NCI-H187 treated with DMSO at 0.1 percent for 48 hours (cell line): ENCODE measurements at regions not wholly inside any gene's neighbourhood (a gene's known extent, or its start where the extent isn't known, plus 50 kb on each side); places are given as distances from the start of the nearest gene placed in this dataset.

Experiments
- DNase-seq: peaks from one replicate; lab custom pipeline; 2025; lab: John Stamatoyannopoulos, UW

DNA sequence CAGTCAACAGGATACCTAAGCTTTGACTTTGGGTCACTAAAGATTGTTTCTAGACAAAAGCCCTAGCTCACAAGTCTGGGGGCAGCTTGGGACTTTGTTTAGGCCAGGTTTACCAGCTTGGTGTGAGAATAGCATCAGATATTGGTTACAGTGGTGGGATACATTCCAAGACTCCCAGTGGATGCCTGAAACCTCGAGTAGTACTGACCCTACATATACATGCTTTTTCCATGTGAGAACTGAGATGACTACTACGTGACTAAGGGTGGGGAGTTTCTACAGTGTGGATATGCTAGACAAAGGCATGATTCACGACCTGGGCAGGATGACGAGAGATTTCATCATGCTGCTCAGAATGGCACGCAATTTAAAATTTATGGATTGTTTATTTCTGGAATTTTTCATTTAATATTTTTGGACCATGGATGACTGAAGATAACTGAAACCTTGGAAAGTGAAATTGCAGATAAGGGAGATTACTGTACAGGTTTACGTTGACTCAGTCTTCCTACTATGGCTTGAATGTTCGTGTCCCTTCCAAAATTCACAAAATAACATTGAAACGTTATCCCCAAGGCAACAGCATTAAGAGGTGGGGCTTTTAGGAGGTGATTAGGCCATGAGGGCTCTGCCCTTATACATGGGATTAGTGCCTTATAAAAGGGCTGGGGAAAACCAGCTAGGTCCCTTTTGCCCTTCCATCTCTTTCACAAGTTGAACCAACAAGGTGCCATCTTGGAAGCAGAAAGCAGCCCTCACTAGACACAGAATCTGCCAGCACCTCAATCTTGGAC is 50.2 kb upstream of the CTAGE1 start:
- DNase-seq = no peak

DNA sequence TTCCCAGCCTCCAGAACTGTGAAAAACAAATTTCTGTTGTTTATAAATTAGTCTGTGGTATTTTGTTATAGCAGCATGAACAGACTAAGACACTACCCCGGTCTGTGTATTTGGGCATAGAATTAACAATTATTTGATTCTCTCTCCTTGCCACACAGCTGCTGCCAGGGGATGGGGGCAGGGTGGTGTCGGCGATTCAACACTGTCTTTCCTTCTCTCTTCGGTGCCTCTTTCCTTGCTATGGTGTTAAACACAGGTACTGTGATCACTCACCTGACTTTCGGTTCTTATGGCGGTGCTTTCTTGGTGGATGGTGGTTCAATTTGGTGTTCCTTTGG is 50.8 kb upstream of the CTAGE1 start:
- DNase-seq = no peak

DNA sequence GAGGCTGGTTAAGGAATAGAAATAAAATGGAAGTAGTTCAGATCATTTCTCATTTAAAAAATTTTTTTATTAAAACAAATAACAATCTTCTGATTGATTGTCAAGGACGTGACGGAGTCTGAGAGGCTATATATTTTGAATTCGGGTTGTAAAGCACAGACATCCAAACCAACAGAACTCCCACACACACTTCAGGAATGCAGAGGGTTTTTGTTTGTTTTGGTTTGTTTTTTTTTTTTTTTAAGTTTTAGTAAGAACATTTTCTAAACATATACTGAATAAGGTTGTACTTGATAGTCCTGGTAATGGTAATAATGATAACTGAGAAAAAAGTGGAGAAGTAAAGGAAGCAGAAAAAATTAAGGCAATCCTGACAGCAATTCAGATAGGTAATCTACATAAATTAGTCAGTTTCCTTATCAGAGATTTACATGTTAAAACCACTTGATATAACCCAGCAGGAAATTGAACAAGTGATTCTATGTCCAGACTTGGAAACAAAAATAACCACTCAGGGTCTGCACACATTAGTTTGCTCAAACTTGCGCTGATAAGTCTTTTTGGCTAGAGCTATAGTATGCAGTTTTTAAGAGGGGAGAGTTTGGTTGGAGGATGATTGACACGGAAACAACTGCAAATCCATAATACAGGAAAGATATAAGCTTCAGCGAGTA is 51.5 kb upstream of the CTAGE1 start:
- DNase-seq = no peak

DNA sequence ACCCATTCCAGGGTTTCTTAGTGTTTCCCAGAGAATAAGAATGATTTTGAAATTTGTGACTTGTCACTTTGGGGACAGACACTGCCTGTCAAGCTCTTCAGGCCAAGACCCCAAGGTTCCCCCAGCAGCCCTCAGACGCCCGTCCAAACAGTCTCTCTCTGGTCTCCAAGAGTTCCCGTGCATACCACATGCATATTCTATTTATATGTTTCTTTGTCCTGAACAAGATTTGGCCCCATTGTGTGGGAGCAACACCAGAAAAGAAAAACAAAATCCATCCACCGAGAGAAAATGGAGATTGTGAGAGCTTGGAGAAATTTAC is 52.2 kb upstream of the CTAGE1 start:
- DNase-seq = no peak

DNA sequence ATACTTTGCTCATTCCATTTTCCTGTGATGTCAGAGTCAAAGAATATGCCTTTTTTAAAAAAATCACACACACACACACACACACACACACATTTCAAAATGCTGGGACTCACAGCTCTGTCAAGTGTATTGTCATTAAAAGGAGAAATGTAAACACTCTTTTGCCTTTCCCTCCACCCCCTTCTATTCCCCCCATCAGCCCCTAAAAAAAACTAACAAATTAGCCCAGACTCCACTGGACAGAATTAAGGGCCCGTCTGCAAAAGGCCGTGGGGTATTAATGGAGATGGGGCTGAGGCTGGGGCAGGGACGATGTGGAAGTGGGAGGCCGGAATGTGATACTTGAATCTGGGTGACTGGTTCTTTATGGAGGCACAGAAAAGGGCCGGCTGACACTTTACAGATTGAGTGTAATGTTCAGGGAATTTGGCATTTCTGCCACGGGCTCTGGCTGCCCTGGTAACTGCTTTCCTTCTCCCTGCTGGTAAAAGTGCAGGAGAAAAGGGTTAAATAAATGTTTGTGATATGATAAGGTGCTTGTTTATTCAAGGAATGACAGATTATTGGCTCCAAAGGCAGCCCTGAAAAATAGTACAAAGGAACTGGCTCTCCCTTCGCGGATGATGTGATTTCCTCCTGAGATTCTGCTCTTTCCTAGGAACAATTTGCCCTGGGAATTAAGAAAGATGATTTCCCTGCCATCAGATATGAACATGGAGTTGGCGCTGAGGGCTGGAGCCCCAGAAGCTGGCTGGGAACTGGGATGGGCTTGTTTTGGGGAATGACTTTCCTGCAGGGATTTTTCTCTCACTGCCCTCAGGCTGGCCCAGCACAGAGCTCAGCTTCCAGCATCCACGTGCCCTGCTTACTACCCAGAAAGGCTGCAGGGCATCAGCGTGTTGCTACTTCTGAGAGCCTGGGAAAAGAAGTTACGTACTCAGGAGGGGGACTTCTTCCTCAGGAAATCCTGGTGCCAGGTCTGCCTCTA is 52.8 kb upstream of the CTAGE1 start:
- DNase-seq = no peak

DNA sequence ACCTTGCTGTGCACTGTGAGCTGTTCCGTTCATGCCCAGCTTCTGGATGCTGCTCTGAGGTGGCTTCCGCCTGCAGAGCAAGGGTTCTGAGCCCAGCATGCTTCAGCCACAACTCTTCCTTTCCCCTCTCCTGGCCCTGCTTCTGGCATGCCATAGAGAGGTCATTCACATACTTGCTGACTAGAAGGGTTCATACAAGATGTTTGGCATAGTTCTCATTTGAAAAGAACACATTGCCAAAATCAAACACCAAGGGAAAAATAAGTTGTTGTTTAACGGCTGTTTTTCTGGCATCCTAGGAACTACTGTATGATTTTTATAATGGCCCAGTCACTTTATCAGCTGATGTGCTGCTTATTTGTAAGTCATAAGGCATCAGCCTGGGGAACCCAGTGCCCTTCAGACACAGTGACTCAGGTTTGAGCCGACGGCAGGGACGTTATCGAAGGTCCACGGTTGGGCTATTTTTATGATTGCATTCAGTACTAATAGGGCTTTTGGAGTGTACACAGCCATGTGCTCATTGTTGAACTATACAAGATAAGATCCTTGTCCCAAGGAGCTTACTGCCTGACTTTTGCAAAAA is 53.9 kb upstream of the CTAGE1 start:
- no peak for DNase-seq

DNA sequence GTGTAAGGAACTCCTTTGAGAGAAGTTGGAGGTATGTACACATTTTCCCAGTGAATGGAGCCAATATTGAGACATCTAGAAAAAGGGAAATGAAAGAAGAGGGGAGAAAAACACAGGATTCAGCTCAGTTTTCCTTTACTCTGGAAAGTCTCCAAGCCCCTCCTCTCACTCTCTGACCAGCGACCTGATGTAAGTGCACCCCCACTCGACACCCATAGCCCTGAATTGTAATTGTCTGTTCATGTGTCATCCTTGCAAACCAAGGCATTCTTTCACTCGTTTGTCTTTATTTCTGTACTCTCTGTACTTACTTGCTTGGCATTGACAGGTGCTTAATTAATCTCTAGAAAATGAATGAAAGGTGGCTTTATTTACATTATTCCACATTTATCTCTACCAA is 55.7 kb upstream of the CTAGE1 start:
- DNase-seq = no peak

DNA sequence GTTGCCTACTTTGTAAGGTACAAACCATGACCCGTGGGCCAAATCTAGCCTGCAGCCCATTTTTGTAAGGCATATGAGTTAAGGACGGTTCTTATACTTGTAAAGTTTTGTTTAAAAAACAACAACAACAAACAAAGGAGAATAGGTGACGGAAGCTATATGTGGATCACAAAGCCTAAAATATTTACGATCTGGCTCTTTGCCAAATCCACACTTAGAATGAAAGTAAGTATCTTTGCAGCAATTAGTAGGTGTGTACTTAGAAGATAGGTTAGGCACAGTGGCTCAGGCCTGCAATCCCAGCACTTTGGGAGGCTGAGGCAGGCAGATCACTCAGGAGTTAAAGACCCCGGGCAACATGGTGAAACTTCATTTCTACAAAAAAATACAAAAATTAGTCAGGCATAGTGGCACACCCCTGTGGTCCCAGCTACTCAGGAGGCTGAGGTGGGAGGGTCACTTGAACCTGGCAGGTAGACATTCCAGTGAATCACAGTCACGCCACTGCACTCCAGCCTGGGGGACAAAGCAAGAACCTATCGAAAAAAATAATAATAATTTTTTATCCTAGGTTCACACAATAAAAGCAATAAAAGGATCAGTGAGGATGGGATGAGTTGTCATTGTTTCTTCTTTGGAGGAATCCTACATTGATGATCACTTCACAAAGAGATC is 57.8 kb upstream of the CTAGE1 start:
- DNase-seq = no peak

DNA sequence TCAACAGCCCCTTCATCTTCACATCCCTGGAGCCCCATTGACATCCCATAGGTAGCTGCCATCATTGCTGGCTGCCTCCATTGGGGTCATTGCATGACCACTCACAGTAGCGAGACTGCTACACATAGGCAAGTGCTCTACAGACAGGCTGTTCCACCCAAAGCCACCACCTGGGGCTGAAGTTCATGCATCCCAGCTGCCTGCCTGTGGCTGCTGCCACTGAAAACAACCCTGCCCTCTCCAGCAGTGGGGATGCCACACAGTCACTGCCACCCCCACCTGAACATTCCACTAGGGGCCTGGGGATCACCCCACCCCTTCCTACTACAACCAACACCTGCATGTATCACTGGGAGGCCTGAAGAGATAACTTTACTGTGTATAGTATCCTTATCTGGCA is 59.5 kb upstream of the CTAGE1 start:
- DNase-seq = no peak

DNA sequence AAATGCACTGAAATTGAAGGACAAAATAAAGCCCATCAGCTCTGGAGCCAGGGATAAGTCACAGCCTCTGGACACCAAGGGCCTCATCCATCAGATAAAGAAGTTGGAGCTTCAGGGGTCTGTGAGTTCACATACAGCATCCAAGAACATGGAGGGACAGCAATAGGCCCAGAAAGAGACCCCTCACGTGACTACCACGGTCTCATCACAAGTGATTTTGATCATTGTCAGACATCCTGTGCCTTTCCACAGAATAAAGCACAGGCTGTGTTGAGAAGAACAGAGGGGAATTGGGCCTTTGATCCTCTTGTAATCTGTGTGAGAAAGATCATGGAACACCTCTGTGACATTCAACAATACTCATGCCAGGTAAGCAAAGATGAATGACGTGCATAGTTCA is 65.2 kb upstream of the CTAGE1 start:
- no peak for DNase-seq

DNA sequence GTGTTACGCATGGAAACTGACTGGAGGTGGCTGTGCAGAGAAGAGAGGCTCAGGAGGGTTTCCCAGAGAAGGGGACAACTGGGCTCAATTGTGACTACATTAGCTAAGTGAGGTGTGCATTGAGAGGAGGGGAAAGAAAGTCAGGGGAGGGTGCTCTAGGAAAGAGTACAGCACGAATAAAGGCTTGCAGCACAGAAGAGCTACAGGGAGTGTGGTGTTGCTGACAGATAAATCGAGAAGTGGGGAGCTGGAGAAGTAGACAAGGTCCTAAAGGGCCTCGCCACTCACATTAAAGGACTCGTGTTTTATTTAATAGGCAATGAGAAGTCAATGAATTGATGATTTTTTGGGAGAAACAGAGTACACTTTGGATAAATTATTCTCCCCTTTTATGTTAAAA is 65.7 kb upstream of the CTAGE1 start:
- no peak for DNase-seq

DNA sequence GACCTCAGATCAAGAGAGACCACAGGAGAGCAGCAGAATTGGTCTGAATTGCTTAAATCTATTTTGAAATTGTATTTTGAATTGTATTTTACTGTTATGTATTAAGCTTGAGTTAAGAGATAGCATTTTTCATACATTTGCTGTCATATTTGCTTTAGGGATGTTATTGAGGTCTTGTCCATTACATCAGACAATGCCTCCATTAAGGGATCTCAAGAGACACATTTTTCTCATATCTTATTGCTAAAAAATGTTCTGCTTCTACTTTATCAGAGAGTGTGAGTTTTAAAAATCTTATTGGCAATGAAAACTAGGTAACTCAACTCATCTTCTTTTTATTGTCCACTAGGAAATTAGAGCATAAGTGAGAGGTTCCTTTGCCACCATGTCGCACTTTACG is 66.8 kb upstream of the CTAGE1 start:
- DNase-seq = no peak

DNA sequence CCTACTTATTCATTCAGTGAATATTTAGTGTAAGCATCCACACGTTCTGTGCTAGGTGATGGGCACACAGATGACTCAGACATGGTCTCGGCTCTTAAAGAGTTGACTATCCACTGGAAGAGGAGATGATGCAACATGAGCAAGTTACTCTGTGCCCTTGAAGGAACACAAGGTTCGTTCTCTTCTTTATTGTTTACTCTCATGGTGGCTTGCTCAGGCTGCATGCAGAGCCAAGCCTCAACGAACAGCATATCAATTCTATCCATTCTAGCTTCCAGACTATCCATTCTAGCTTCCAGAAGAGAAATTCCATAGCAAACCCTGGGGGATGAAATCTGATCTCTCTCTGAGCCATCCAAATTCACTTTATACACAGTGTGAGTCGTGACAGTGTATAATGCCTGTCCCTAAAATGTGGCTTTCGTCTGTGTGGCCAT is 68.1 kb upstream of the CTAGE1 start:
- DNase-seq = no peak

DNA sequence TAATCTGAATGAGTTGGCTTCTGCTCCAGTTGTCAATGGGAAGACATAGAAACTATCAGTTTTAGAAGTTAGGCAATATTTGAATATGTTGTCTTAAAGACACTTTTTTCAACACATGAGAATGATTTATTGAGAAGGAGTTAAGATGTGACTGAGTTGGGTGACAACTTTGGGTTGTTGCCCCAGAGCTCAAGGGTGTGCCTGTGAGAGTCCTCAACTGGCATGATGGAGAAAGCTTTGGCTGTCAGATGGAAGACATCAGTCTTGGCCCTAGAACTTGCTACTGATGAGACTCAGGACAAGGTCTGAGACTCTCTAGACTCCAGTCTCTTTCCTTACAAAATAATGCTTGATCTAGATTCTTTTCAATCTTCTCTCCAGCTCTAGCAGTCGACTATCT is 69.0 kb upstream of the CTAGE1 start:
- no peak for DNase-seq

DNA sequence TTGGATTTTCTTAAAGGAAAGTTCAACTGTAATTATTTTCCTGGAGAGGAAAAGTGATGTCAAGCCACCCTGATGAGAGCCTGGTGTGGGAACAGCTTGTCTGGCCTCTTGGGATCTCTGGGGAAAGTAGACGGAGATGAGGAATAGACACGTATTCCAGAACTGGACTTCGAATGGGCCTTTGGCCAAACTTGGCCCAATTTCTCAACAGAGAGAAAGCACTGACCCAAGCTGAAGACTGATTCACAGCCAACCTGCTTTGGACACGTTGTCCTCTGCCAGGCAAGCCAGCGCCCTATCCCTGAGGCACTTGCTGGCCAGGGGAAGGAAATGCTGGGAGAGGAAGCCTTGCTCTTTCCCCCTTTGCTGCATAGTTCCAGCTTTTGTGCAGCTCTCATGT is 70.8 kb upstream of the CTAGE1 start:
- DNase-seq = no peak

DNA sequence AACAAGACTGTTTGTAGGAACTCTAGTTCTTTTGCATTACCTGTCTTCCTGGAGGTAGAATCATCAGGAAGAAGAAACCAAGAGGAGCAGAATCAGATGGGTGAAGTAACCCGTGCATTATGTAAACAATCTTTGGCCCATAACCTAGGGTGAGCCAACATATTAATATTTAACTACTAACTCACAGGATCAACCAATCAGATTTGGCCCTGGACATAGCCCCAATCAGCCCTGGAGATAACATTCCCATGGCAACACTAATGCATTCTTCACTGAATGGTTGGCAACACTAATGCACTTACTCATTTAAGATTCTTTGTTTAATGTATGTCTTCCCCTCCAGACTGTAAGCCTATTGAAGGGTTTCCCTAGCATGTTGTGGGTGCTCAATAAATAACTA is 72.0 kb upstream of the CTAGE1 start:
- no peak for DNase-seq

DNA sequence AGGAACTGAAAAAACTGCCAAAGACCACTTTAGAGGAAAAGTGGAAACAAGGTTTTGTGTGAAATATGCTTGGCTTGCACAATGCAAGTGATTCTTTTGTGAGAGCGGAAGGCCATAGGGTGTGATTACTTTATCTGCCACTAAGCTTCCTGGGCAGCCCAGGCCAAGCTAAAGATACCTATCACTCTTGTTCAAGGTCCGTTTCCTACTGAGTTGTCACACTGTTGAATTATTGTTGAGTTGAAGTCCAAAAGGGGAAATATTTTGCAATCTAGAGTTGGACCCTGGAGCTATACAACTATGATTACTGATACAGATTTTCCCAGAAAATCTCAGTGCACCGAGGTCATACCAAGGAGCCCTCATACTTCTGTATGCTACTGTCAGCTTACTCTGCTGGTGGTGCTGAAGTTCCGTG is 72.7 kb upstream of the CTAGE1 start:
- no peak for DNase-seq

DNA sequence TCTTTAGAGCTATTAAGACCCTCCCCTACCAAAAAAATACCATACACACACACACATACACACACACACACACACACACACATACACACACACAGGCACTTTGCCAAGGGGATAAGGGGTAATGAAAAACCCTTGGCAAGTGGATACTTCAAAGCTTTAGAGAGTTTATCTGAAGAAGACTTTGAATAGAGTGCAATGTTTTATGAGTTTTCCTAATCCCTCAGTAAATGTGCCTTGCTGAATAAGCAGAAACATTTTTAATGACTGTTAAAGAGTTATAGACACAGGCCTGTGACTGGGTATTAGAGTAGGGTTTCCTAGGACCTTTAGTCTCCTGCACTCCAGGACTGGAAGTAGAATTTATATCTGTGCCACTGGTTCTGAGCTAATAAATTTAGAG is 75.5 kb upstream of the CTAGE1 start:
- no peak for DNase-seq

DNA sequence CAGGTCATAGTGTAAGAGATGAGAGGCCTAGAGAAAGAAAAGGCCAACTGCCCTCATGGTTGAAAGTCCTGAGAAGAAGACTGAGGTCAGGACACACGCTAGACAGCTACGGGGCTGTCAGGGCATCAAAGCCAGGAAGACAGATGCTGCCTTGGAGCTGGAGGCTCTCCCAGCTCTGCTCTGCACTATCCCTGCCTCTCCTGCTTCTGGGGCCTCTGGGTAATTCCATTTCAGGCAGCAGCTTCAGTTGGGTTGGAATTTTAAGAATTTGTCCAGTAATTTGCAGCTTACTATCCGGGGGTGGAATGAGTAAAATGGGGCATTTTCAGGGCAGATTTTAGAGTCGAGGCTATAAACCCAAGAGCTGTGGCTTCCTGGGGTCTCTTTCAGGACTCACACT is 76.2 kb upstream of the CTAGE1 start:
- DNase-seq = no peak

DNA sequence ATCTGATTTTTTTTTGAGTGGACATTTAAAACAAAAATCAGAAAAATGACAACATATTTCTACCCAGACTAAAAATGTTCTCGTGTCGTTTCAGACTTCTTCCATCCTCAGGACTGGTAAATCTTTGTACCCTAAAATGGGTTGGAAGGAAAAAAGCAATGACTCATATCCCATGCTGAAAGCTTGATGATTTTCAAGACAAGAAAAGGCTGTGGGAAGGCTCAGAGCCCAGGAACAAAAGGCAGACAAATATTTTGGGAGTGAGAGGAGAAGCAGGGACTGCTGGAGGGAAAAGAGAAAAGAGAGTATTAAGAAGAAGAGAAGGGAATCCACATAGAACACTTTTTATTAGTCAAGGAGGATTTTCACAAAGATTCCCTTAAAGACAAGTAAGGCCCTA is 77.1 kb upstream of the CTAGE1 start:
- no peak for DNase-seq

DNA sequence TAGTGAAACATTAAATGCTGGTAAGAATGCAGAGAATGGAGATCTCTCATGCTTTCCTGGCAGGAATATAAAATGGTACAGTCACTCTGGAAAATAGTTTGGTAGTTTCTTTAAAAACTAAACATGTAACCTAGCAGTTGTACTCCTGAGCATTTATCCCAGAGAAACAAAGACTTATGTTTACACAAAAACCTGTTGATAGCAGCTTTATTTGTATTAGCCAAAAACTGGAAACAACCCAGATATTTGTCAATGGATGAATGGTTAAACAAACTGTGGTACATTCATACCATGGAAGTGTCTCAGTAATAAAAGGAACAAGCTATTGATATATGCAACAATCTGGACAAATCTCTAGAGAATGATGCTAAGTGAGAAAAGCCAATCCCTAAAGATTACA is 81.7 kb upstream of the CTAGE1 start:
- no peak for DNase-seq

DNA sequence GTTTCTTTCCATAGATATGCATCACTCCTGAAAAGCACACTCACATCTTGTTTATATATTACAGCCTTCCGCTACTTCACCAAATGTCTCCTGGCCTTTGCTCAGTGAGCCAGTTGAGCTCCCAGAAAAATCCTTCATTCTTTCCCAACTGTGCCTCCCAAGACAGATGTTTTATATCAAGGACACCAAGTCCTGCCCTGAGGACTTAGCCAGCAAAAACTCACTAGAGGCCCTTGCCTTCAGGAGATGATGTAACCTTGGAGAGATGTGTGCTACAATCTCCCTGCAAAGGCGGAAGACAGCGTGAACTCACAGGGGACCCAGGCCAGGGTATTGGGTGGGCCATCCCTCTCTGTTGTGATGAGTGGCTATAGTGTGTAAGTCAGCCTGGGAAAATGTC is 86.1 kb upstream of the CTAGE1 start:
- no peak for DNase-seq
